Mucosa of rectum (tissue), 2 donors: ENCODE measurements at regions not wholly inside any gene's neighbourhood (a gene's known extent, or its start where the extent isn't known, plus 50 kb on each side); places are given as distances from the start of the nearest gene placed in this dataset.

Experiments used
- H3K27ac ChIP-seq, 2 donors: one replicate each; pipeline ENCODE4 v1.7.0; 2013; ENCODE audit warnings: inconsistent platforms in 2 of 2, low read depth in 2 of 2, low read length in 2 of 2
- H3K27me3 ChIP-seq, 2 donors: one replicate each; pipeline ENCODE4 v1.7.0; 2013; ENCODE audit warnings: low read length in 2 of 2; ENCODE audit not compliant: control insufficient read depth in 2 of 2, insufficient read depth in 2 of 2
- H3K36me3 ChIP-seq, 2 donors: one replicate each; pipeline ENCODE4 v1.7.0; 2013; ENCODE audit warnings: low read length in 2 of 2; ENCODE audit not compliant: control insufficient read depth in 2 of 2, insufficient read depth in 2 of 2
- H3K4me1 ChIP-seq, 2 donors: one replicate each; pipeline ENCODE4 v1.7.0; 2013; ENCODE audit warnings: low read length in 2 of 2, mild to moderate bottlenecking in 1 of 2; ENCODE audit not compliant: control insufficient read depth in 2 of 2, insufficient read depth in 2 of 2
- H3K4me3 ChIP-seq, 2 donors: one replicate each; pipeline ENCODE4 v1.7.0; 2013; ENCODE audit warnings: low read length in 2 of 2
- H3K9ac ChIP-seq, 2 donors: one replicate each; pipeline ENCODE4 v1.7.0; 2013; ENCODE audit warnings: low read length in 2 of 2, low read depth in 1 of 2, mild to moderate bottlenecking in 1 of 2
- H3K9me3 ChIP-seq, 2 donors: one replicate each; pipeline ENCODE4 v1.7.0; 2013; ENCODE audit warnings: low read length in 2 of 2; ENCODE audit not compliant: control insufficient read depth in 2 of 2
- donor health status: healthy.
- donor health status: Normal muscosa, but diverticular disease.

GRCh38 chr5:135642934-135643333 is 64.1 kb upstream of the CXCL14 start:
- no peak overlapping the region for H3K9ac ChIP-seq
- H3K4me3 ChIP-seq: no peak overlapping the region
- H3K4me1 ChIP-seq: no peaks in the 10 kb centered on the region
- no peak overlapping the region for H3K27ac ChIP-seq
- H3K9me3 ChIP-seq: no peaks in the 10 kb centered on the region
- H3K36me3 ChIP-seq: no peaks in the 10 kb centered on the region
- H3K27me3 ChIP-seq: no peaks in the 10 kb centered on the region

GRCh38 chr5:135642488-135642870 is 63.7 kb upstream of the CXCL14 start:
- H3K27ac ChIP-seq: no peak overlapping the region
- H3K27me3 ChIP-seq: no peaks in the 10 kb centered on the region
- no peaks in the 10 kb centered on the region for H3K36me3 ChIP-seq
- no peaks in the 10 kb centered on the region for H3K9me3 ChIP-seq
- H3K9ac ChIP-seq: no peak overlapping the region
- no peaks in the 10 kb centered on the region for H3K4me1 ChIP-seq
- no peak overlapping the region for H3K4me3 ChIP-seq

GRCh38 chr5:135641734-135642487 is 63.1 kb upstream of the CXCL14 start:
- no peak overlapping the region for H3K9ac ChIP-seq

GRCh38 chr5:135641319-135641718 is 62.5 kb upstream of the CXCL14 start:
- Histone ChIP-seq H3K4me1 (no peaks in the 10 kb centered on the region), H3K36me3 (no peaks in the 10 kb centered on the region), H3K9me3 (no peaks in the 10 kb centered on the region)

More at GRCh38 chr5:135641734-135642487, 63.1 kb upstream of the CXCL14 start:
- Histone ChIP-seq H3K27ac (no peak overlapping the region), H3K36me3 (no peaks in the 10 kb centered on the region), H3K4me1 (no peaks in the 10 kb centered on the region), H3K9me3 (no peaks in the 10 kb centered on the region), H3K27me3 (no peaks in the 10 kb centered on the region), H3K4me3 (no peak overlapping the region)

GRCh38 chr5:135635451-135635850 is 56.7 kb upstream of the CXCL14 start:
- no peak overlapping the region for H3K4me3 ChIP-seq
- no peaks in the 10 kb centered on the region for H3K9me3 ChIP-seq
- no peak overlapping the region for H3K9ac ChIP-seq
- H3K4me1 ChIP-seq: no peaks in the 10 kb centered on the region
- no peak overlapping the region for H3K27ac ChIP-seq
- H3K27me3 ChIP-seq: no peaks in the 10 kb centered on the region
- H3K36me3 ChIP-seq: no peaks in the 10 kb centered on the region

More at GRCh38 chr5:135641319-135641718, 62.5 kb upstream of the CXCL14 start:
- Histone ChIP-seq H3K27me3 (no peaks in the 10 kb centered on the region), H3K4me3 (no peak overlapping the region), H3K27ac (no peak overlapping the region), H3K9ac (no peak overlapping the region)

GRCh38 chr5:135632798-135633197 is 54.0 kb upstream of the CXCL14 start:
- Histone ChIP-seq H3K9me3 (no peaks in the 10 kb centered on the region), H3K4me3 (no peak overlapping the region), H3K27me3 (no peaks in the 10 kb centered on the region), H3K9ac (no peak overlapping the region), H3K4me1 (no peaks in the 10 kb centered on the region), H3K27ac (no peak overlapping the region), H3K36me3 (no peaks in the 10 kb centered on the region)

- no peak overlapping the region for H3K27ac ChIP-seq
- no peaks in the 10 kb centered on the region for H3K4me1 ChIP-seq
- H3K27me3 ChIP-seq: no peaks in the 10 kb centered on the region
- no peak overlapping the region for H3K9ac ChIP-seq
- no peaks in the 10 kb centered on the region for H3K9me3 ChIP-seq
- H3K36me3 ChIP-seq: no peaks in the 10 kb centered on the region
- no peak overlapping the region for H3K4me3 ChIP-seq
These were observed 52.6 kb upstream of the CXCL14 start for GRCh38 chr5:135631391-135631790.

- Histone ChIP-seq H3K27ac (no peak overlapping the region), H3K36me3 (no peaks in the 10 kb centered on the region), H3K9ac (no peak overlapping the region), H3K4me1 (no peaks in the 10 kb centered on the region), H3K9me3 (no peaks in the 10 kb centered on the region), H3K27me3 (no peaks in the 10 kb centered on the region), H3K4me3 (no peak overlapping the region)
These were observed 50.9 kb upstream of the CXCL14 start for GRCh38 chr5:135629666-135630065.

GRCh38 chr5:135628771-135629563 is 50.2 kb upstream of the CXCL14 start:
- Histone ChIP-seq H3K9me3 (no peaks in the 10 kb centered on the region), H3K4me1 (no peaks in the 10 kb centered on the region), H3K9ac (no peak overlapping the region), H3K36me3 (no peaks in the 10 kb centered on the region), H3K4me3 (no peak overlapping the region), H3K27me3 (no peaks in the 10 kb centered on the region), H3K27ac (no peak overlapping the region)
